Epithelial cell of prostate (primary cell): ENCODE measurements at regions not wholly inside any gene's neighbourhood (a gene's known extent, or its start where the extent isn't known, plus 50 kb on each side); places are given as distances from the start of the nearest gene placed in this dataset.
"Not testable (repeated sequence)": the region's sequence is repeated elsewhere in the genome, so short reads cannot be mapped to it uniquely, and the experiment has no call there.

Experiments used
- DNase-seq: peaks from one replicate; pipeline ENCODE4 v3.0.0-alpha.2; 2011; ENCODE audit warnings: low read depth, low spot score
- H3K27ac ChIP-seq: fragments of 450-650 bp; 2 replicates; pipeline ENCODE4 v1.5.1; 2017; ENCODE audit warnings: mild to moderate bottlenecking

DNA sequence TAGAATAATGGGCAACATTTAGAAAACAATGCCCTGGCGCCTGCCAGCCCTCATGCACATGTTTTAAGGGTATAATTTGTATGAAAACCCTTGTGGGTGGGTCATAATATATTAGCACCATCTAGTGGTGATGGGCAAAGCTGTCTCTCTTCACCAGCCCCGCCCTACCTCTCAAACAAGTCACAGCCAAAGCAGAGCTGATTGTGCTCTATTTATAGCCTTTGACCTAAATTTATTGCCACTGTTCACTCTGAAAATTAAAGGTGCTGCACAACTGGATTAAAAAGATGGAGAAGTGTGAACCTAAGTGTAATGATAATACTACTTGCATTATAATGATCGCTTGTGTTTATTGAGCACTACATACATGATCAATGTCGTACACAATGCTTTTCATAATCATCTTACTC, 131.9 kb upstream of the ANKH start:
- no peak for DNase-seq
- no peak overlapping the region for H3K27ac ChIP-seq

DNA sequence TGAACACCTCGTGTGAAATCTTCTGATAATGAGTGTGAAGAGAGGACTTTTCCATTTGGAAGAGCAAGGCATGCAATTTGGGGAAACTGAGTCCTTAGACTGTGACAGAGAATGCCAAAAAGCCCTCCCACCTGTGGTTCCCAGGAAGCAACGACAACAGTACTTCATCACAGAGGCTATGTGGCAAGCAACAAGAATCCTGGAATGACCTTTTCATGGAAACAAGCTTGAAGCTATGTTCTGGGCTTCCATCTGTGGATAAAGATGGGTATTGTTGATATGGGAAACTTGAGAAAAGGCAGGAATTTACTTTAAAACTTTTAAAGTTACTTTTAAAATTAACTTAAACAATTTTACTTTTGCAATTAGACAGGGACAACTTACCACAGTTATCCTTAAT, 131.2 kb upstream of the ANKH start:
- DNase-seq, result no peak
- H3K27ac ChIP-seq, result no peak overlapping the region

- H3K27ac ChIP-seq, result no peak overlapping the region
- DNase-seq, result no peak
Observed at GRCh38 chr5:15002173-15002572, 130.6 kb upstream of the ANKH start.

GRCh38 chr5:15001517-15001916, 129.9 kb upstream of the ANKH start:
- H3K27ac ChIP-seq, result no peak overlapping the region
- DNase-seq, result no peak

DNA sequence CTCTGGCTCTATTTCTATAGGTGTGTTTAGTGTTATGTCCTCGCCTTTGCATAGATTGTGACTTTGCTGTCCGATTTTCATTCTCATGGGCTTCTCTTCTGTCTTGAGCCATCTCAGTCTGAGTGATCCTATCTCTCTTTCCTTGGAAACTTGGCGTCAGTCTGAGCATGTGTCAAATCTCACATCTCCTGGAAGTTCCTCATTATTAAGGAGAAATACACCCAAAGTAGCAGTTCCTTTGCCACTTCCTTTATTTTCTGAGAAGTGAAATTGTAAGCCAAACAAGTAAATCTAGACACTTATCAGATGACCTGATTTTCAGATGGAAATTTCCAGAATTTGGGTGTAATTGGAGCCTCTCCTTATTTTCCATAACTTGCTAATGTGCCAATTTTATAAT, 126.9 kb upstream of the ANKH start:
- DNase-seq, result no peak
- no peak overlapping the region for H3K27ac ChIP-seq

- no peak overlapping the region for H3K27ac ChIP-seq
Observed at GRCh38 chr5:14996997-14997396, 125.4 kb upstream of the ANKH start.

DNA sequence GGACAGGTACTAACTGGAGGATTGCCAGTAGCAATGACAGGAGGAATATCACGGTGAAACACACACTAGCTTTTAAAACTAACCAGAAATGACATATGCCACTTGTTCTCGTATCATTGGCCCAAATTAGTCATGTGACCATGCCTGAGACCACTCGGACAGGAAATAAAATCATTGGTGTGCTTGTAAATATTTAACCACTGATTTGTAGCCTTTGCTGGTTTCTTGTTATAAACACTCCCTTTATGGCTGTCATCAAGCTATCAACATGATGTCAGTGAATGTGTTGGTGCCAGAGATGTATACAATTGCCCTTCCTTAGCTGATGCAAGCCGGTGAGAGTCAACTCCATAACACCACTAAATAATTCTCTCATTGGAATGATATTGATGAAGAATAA, 123.7 kb upstream of the ANKH start:
- H3K27ac ChIP-seq, result no peak overlapping the region
- DNase-seq, result no peak

More at GRCh38 chr5:14996997-14997396, 125.4 kb upstream of the ANKH start:
- no peak for DNase-seq

GRCh38 chr5:14993459-14994133, 122.0 kb upstream of the ANKH start:
- DNase-seq, H3K27ac ChIP-seq: not testable (repeated sequence)

GRCh38 chr5:14992751-14993458, 121.3 kb upstream of the ANKH start:
- not testable (repeated sequence) for DNase-seq, H3K27ac ChIP-seq

- DNase-seq, result no peak
- H3K27ac ChIP-seq, result no peak overlapping the region
Observed at GRCh38 chr5:14988223-14988622, 116.6 kb upstream of the ANKH start.

- no peak overlapping the region for H3K27ac ChIP-seq
- DNase-seq, result no peak
Observed at GRCh38 chr5:14986413-14986812, 114.8 kb upstream of the ANKH start.

DNA sequence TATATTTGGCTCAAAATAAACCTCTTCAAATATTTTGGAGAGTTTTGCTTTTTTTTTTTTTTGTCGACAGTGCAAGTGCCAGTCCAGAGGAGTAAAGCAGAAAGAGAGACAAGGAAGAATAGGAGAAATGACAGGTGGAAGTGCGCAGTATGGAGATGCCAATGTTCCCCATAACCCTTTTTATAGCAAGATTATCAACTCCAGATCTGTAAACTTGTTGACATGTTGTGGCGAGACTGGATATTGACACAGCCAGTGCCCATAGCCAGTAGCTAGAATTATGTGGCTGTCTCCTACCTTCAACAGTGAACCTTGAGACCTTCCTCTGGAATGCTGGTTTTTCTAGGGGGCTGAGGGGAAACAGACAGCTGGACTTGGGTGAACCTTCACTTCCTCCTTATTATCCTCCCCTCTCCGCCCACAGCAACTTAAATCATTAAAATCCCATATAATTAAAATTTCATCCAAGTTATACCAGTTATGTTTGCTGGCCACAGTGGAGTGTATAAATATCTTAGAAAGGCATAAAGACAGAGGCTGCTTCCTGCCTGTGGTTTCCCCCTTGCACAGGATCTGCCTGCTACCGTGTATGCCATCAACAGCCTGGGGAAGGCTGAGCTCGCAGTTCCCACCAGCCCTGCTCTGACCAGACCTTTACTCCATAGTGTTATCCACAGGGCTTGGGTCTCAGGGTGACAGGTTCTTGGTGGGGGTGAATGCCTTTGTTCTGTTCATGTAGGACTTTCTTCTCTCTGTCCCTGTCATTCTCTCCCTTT, 112.3 kb upstream of the ANKH start:
- no peak for DNase-seq
- H3K27ac ChIP-seq, result no peak overlapping the region

DNA sequence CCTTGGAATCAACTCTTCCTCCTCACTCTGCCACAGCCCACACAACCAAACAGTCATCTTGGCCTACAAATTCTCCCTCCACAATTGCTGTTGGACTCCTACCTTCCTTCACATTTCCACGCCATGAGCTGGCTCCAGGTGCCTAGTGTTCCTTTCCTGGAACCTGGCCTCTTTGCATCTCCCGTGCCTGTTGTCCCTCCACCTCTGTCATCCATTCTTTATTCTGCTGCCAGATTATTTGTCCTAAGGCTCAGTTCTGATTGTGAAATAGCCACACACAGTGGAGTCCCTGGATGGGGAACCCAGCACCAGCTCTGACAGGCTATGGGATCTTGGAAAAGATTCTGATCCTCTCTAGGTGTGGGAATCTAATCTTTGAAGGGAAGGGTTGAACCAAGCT, 109.1 kb upstream of the ANKH start:
- no peak for DNase-seq
- H3K27ac ChIP-seq, result no peak overlapping the region

DNA sequence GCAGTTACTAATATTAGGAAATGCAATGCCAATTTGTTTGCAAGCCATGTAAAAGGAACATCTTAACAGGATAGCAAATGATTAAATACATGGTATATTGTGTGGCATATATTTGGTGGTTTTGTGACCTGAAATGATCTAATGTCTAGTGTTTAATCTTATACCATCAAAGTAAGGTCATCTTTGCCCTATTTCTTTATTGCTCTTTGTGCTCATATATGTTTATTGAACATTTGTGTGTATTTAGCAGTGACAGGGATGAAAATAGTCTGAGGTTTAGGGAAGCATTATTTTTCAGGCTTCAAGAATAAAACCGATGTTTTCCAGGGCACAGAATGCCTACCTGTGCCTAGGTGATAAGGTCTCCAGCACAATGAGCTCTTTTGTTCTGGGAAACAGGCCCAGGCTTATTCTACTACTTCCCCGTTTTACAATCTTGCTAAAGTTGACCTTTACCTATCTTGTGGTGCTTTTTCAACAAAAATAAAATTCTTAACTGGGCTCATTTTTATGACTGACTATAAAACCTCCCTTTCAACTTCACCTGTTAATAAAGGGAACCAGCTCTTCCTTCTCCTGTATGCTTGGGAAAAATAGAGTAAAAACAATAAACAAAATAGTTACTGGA, 105.6 kb upstream of the ANKH start:
- H3K27ac ChIP-seq, result no peak overlapping the region
- no peak for DNase-seq

- DNase-seq, result no peak
- H3K27ac ChIP-seq, result no peak overlapping the region
Observed at GRCh38 chr5:14976486-14976885, 104.9 kb upstream of the ANKH start.

DNA sequence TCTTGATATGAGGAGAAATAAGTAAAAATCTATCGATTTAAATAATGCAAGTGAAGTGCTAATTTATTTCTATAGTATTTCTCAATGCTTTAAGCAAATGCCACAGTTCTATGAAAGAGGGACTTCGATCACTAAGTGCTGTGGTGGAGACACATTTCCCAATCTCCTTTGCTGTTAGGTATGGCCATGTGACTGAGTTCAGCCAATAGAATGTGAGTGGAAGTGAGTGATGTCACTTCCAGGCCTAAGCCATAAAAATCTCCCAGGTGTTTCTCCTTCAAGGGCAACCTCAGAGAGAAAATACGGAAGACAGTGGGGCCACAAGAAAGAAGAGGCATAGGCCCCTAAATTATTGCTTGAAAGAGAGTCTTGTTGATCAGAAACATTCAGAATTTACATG, 100.3 kb upstream of the ANKH start:
- H3K27ac ChIP-seq, result no peak overlapping the region
- DNase-seq, result no peak

DNA sequence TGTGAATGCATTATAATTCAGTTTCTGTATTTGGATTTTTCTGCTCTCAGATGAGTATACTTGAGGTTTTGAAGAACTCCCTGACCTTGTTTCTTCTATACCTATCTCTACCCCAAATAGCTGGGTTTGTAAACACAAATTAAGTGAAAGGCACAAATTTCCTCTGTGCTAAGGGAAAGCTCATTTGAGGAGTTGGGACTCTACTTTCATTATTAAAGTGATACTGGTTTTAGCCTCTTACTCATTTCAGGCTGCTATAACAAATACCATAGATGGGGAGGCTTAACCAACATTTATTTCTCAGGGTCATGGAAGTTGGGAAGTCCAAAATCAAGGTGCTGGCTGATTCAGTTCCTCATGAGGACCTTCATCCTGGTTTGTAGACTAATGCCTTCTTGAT, 97.2 kb upstream of the ANKH start:
- H3K27ac ChIP-seq, result no peak overlapping the region
- no peak for DNase-seq

- H3K27ac ChIP-seq, result no peak overlapping the region
- no peak for DNase-seq
Observed at GRCh38 chr5:14967166-14967565, 95.6 kb upstream of the ANKH start.

GRCh38 chr5:14965815-14966214, 94.2 kb upstream of the ANKH start:
- no peak overlapping the region for H3K27ac ChIP-seq
- DNase-seq, result no peak

DNA sequence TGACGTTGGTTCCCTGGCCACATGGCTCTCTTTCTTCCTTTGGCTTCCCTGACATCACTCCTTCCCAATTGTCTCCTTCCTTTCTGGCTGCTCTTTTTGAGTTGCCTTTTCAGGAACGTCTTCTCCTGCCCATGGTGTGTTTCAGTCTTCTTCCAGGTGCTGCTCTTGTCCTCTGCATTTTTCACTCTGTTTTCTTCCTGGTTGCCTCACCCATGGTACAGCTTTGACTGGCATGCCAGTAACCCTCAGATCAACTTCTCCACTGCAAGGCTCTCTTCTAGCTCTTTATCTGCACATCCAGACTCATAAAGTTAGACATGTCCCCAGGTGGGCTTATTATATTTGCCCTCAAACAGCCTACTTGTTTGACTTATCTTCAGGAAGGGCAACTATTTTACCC, 91.0 kb upstream of the ANKH start:
- H3K27ac ChIP-seq, result no peak overlapping the region
- no peak for DNase-seq

- DNase-seq, result no peak
Observed at GRCh38 chr5:14960120-14960462, 88.5 kb upstream of the ANKH start.

More at GRCh38 chr5:14960120-14960462, 88.5 kb upstream of the ANKH start:
- H3K27ac ChIP-seq, result peak overlapping the region; percentile 50
